Coronary artery (tissue), 2 donors: ENCODE measurements at regions not wholly inside any gene's neighbourhood (a gene's known extent, or its start where the extent isn't known, plus 50 kb on each side); places are given as distances from the start of the nearest gene placed in this dataset.

Experiments
- DNase-seq: peaks from one replicate; pipeline ENCODE4 v3.0.0-alpha.2; 2017; ENCODE audit warnings: low spot score
- H3K27ac ChIP-seq, 2 donors: fragments of 200-600 bp; sonication (generic); one replicate each; pipeline ENCODE4 v1.5.1; 2016 to 2019
- H3K4me3 ChIP-seq: fragments of 200-600 bp; sonication (generic); 2 replicates; pipeline ENCODE4 v1.5.1; 2016; ENCODE audit warnings: mild to moderate bottlenecking, moderate library complexity
- TF ChIP-seq, protein P1 (sequence below): fragments of 200-600 bp; sonication (generic); IDR thresholded peaks from one replicate; pipeline ENCODE4 v1.5.1; 2019; ENCODE audit warnings: antibody characterized with exemption

DNA sequence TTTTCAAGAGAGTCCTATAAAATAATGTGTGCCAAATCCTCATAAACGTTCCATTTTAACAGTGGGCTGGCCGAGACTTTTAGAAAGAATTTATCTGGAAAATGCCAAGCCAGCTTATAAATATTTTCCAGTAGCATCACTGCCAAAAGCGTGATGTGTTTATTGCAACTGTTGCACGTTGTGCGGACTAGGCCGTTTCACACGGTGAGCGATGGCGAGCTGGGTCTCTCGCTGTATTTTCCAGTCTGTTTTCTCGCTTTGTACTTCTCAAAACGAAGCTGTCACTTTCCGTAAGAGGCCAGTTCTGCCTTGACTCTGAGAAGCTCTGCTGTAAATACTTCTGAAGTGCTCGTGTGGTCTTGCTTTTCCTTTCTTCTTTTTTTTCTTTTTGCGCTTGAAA lies 65.0 kb upstream of the ZNF236 start:
- TF ChIP-seq, protein P1, sequence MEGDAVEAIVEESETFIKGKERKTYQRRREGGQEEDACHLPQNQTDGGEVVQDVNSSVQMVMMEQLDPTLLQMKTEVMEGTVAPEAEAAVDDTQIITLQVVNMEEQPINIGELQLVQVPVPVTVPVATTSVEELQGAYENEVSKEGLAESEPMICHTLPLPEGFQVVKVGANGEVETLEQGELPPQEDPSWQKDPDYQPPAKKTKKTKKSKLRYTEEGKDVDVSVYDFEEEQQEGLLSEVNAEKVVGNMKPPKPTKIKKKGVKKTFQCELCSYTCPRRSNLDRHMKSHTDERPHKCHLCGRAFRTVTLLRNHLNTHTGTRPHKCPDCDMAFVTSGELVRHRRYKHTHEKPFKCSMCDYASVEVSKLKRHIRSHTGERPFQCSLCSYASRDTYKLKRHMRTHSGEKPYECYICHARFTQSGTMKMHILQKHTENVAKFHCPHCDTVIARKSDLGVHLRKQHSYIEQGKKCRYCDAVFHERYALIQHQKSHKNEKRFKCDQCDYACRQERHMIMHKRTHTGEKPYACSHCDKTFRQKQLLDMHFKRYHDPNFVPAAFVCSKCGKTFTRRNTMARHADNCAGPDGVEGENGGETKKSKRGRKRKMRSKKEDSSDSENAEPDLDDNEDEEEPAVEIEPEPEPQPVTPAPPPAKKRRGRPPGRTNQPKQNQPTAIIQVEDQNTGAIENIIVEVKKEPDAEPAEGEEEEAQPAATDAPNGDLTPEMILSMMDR: no peak
- no peak for DNase-seq
- Histone ChIP-seq H3K27ac (no peak overlapping the region), H3K4me3 (no peak overlapping the region)

DNA sequence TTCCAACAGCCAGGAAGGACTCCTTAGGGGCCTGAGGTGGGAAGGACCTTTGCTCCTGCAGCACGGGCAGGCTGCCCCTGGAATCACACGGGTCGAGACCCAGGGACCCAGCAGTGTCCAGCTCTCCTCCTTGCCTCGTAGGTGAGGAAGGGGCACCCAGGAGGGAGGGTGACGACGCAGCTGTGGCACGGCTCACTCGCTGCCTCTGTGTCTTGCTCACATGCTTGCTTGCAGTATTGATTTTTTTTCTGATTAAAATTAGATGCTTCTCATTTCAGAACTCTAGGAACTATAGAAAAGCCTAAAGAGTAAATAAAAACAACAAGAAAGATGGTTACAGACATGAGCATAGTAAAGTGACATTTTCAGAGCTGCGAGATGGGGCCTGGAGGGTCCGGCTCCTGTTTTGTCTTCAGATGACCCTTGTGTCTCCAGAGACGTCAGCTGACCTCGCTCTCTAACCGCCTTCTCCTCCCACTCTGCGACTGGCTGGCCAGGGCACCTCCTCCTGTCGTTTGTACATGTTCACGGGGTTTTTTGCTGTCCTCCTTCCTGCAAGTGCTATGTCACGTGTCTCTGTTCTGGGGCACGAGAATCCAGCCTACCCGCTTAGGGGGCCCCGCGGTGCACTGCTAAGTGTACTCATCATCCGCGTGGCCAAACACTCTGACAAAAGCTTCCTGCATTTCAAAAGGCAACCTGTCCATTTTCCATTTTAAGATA lies 65.7 kb upstream of the ZNF236 start:
- DNase-seq: no peak
- Histone ChIP-seq H3K4me3 (no peak overlapping the region), H3K27ac (no peak overlapping the region)
- TF ChIP-seq, protein P1: no peak

DNA sequence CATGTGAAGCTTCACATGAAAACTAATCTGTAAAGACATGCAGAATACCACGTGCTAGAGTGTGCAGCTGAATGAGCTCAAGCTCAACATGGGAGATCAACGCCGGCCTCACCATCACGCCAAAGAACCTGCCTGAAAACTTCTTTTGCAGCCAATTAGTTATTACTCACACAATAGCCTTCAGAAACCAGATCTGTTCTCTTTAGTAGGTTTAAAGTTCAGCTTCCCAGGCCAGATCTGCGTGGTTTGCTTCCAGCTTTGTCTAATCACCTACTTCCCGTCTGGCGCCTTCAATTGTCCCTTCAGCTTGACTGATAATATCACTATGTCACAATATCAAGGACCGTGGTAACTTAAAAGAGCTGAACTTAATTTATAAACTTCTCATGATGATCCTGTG lies 68.0 kb upstream of the ZNF236 start:
- H3K4me3 ChIP-seq: no peak overlapping the region
- DNase-seq: no peak
- TF ChIP-seq, protein P1: no peak
- H3K27ac ChIP-seq: no peak overlapping the region

DNA sequence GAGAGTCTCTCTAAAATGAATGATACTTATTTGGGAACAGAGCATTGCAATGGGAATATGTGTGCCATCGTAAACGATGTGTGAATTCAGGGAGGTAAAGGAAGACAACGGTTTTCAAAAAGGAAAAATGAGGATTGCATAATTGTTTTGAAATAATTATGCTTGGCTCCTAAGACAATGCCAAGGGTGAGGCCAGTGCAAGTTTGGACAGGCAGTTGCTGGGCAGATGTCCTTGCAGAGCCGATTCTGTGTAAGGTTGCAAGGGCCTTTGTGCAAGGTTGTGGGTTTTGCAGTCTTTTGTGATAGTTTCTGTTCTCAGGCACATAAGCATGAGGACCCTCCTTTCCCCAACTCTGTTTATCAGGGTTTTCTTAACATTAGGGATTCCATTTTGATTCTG lies 70.0 kb upstream of the ZNF236 start:
- TF ChIP-seq, protein P1: no peak
- H3K4me3 ChIP-seq: no peak overlapping the region
- DNase-seq: no peak
- H3K27ac ChIP-seq: no peak overlapping the region

DNA sequence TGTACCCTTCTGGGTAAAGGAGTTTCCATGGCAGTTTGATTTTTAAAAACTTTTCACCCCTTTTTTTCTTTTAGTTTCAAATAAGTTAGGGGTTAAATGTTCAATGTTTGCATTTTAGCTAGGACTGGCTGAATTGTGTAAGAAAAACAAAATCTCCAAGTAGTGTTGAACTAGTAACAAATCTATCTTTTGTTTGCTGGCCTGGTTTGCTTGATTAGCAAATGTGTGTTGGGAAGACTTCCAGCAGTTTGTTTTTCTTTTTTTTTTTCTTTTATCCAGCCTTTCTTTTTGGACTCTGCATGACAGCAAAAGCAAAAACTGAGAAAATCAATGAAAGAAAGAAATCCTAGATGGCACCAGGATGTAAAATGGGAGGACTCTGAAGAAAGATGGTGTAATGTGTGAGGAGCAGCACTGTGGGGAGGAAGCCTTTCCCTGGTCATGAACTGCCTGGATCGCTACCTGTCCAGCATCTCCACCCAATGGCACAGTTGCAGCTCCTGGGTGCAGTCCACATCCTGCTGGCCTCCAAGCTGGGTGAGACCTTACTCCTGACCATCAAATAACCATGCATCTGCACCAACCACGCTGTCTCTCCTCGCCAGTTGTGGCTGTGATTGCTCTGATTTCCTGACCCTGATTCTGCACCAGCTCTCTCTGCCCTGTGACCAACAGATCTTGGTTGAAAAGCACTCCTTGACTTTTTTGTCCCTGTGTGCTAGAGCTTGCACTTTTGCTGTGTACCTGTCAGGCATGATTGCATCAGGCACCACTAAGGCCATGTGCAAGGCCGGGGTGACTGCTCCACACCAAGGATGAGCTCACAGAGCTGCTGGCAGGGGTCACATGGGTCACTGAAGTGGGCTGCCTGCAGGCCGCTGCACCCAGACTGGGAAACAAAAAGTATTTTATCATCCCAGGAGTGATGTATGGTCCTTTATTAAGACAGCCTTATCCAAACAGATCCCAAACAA lies 71.2 kb upstream of the ZNF236 start:
- Histone ChIP-seq H3K4me3 (no peak overlapping the region), H3K27ac (no peak overlapping the region)
- TF ChIP-seq, protein P1: no peak
- DNase-seq: no peak

DNA sequence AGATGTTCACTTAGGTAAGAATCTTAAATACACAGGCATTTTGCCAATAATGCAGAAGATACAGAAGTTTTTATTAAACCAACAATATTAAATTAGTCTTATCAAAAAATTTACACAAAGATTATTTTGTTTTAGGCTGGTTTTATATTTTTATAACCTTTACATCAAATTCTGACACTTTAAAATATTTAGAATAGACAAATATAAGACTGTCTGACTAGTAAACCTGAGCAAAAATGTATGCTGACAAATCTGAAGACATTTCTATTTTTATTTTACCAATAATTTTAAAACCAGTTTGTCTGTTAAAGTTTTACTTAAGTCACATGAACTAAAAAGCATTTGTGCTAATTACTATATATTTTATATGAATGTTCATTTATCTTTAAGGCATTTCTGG lies 72.1 kb upstream of the ZNF236 start:
- TF ChIP-seq, protein P1: no peak
- Histone ChIP-seq H3K4me3 (no peak overlapping the region), H3K27ac (no peak overlapping the region)
- DNase-seq: no peak
